ENCODE measurements at regions not wholly inside any gene's neighbourhood (a gene's known extent, or its start where the extent isn't known, plus 50 kb on each side); places are given as distances from the start of the nearest gene placed in this dataset.

- no peak for TF ChIP-seq CTCF (conservative IDR thresholded peaks at IDR 0.05; ENCODE audit: low read depth, low read length)
- TF ChIP-seq EZH2 (IDR thresholded peaks at IDR 0.05; ENCODE audit: borderline replicate concordance, low read depth, low read length, poor library complexity, severe bottlenecking): no peak
These were observed 182.9 kb downstream of the DRD1 start for GRCh38 chr5:175261037-175261436.

Measured in A673 (cell line).